IPS-15b (cell line): ENCODE measurements at regions not wholly inside any gene's neighbourhood (a gene's known extent, or its start where the extent isn't known, plus 50 kb on each side); places are given as distances from the start of the nearest gene placed in this dataset.

Experiments
- H3K27me3 ChIP-seq: one replicate; pipeline ENCODE4 v1.6.1; 2013; ENCODE audit warnings: low read length; ENCODE audit not compliant: control insufficient read depth, insufficient read depth
- H3K36me3 ChIP-seq: one replicate; pipeline ENCODE4 v1.6.1; 2013; ENCODE audit warnings: low read length; ENCODE audit not compliant: control insufficient read depth, insufficient read depth
- H3K4me1 ChIP-seq: one replicate; pipeline ENCODE4 v1.6.1; 2013; ENCODE audit warnings: mild to moderate bottlenecking, low read length; ENCODE audit not compliant: control insufficient read depth, insufficient read depth
- H3K4me3 ChIP-seq: one replicate; pipeline ENCODE4 v1.5.1; 2013; ENCODE audit warnings: low read depth, low read length
- H3K9ac ChIP-seq: one replicate; pipeline ENCODE4 v1.6.1; 2013; ENCODE audit warnings: low read depth, mild to moderate bottlenecking, low read length
- H3K9me3 ChIP-seq: one replicate; pipeline ENCODE4 v1.6.1; 2013; ENCODE audit warnings: mild to moderate bottlenecking, low read length; ENCODE audit not compliant: control insufficient read depth, insufficient read depth

GRCh38 chr12:107431942-107432341 lies 253.7 kb upstream of the PWP1 start:
- Histone ChIP-seq H3K9me3 (no peaks in the 10 kb centered on the region), H3K36me3 (no peaks in the 10 kb centered on the region)

GRCh38 chr12:107435072-107435471 lies 250.5 kb upstream of the PWP1 start:
- Histone ChIP-seq H3K27me3 (no peaks in the 10 kb centered on the region), H3K4me1 (peaks cover 8% of the 10 kb centered on the region)

More at GRCh38 chr12:107431942-107432341, 253.7 kb upstream of the PWP1 start:
- Histone ChIP-seq H3K4me3 (no peak overlapping the region), H3K9ac (no peak overlapping the region), H3K27me3 (no peaks in the 10 kb centered on the region), H3K4me1 (no peaks in the 10 kb centered on the region)

GRCh38 chr12:107435520-107435919 lies 250.1 kb upstream of the PWP1 start:
- no peak overlapping the region for H3K4me3 ChIP-seq
- H3K9me3 ChIP-seq: no peaks in the 10 kb centered on the region
- no peaks in the 10 kb centered on the region for H3K36me3 ChIP-seq
- H3K27me3 ChIP-seq: no peaks in the 10 kb centered on the region
- H3K9ac ChIP-seq: no peak overlapping the region
- peaks cover 8% of the 10 kb centered on the region for H3K4me1 ChIP-seq

More at GRCh38 chr12:107435072-107435471, 250.5 kb upstream of the PWP1 start:
- Histone ChIP-seq H3K36me3 (no peaks in the 10 kb centered on the region), H3K9me3 (no peaks in the 10 kb centered on the region), H3K4me3 (no peak overlapping the region), H3K9ac (no peak overlapping the region)

- Histone ChIP-seq H3K36me3 (no peaks in the 10 kb centered on the region), H3K4me1 (peaks cover 8% of the 10 kb centered on the region), H3K4me3 (no peak overlapping the region), H3K9ac (no peak overlapping the region), H3K9me3 (no peaks in the 10 kb centered on the region), H3K27me3 (no peaks in the 10 kb centered on the region)
These were observed 249.2 kb upstream of the PWP1 start for GRCh38 chr12:107436376-107436775.

- Histone ChIP-seq H3K36me3 (no peaks in the 10 kb centered on the region), H3K4me3 (no peak overlapping the region), H3K9ac (no peak overlapping the region), H3K27me3 (no peaks in the 10 kb centered on the region), H3K9me3 (no peaks in the 10 kb centered on the region), H3K4me1 (peaks cover 8% of the 10 kb centered on the region)
These were observed 248.8 kb upstream of the PWP1 start for GRCh38 chr12:107436836-107437235.

- H3K9me3 ChIP-seq: no peaks in the 10 kb centered on the region
- H3K36me3 ChIP-seq: no peaks in the 10 kb centered on the region
- peaks cover 8% of the 10 kb centered on the region for H3K4me1 ChIP-seq
- H3K27me3 ChIP-seq: no peaks in the 10 kb centered on the region
- no peak overlapping the region for H3K4me3 ChIP-seq
- no peak overlapping the region for H3K9ac ChIP-seq
These were observed 247.6 kb upstream of the PWP1 start for GRCh38 chr12:107437954-107438353.

GRCh38 chr12:107439026-107439738 lies 246.4 kb upstream of the PWP1 start:
- H3K4me3 ChIP-seq: no peak overlapping the region
- no peaks in the 10 kb centered on the region for H3K36me3 ChIP-seq
- H3K27me3 ChIP-seq: no peaks in the 10 kb centered on the region
- no peak overlapping the region for H3K9ac ChIP-seq
- H3K4me1 ChIP-seq: peaks cover 8% of the 10 kb centered on the region
- H3K9me3 ChIP-seq: no peaks in the 10 kb centered on the region

- Histone ChIP-seq H3K4me3 (no peak overlapping the region), H3K36me3 (no peaks in the 10 kb centered on the region), H3K9me3 (no peaks in the 10 kb centered on the region), H3K4me1 (peaks cover 8% of the 10 kb centered on the region), H3K9ac (no peak overlapping the region), H3K27me3 (no peaks in the 10 kb centered on the region)
These were observed 245.0 kb upstream of the PWP1 start for GRCh38 chr12:107440606-107441005.

GRCh38 chr12:107441665-107442300 lies 243.8 kb upstream of the PWP1 start:
- peaks cover 8% of the 10 kb centered on the region for H3K4me1 ChIP-seq
- H3K9ac ChIP-seq: no peak overlapping the region
- no peak overlapping the region for H3K4me3 ChIP-seq
- no peaks in the 10 kb centered on the region for H3K9me3 ChIP-seq
- no peaks in the 10 kb centered on the region for H3K27me3 ChIP-seq
- H3K36me3 ChIP-seq: no peaks in the 10 kb centered on the region

- Histone ChIP-seq H3K4me1 (peaks cover 8% of the 10 kb centered on the region), H3K36me3 (no peaks in the 10 kb centered on the region), H3K27me3 (no peaks in the 10 kb centered on the region), H3K9ac (no peak overlapping the region), H3K9me3 (no peaks in the 10 kb centered on the region), H3K4me3 (no peak overlapping the region)
These were observed 243.1 kb upstream of the PWP1 start for GRCh38 chr12:107442326-107442987.

GRCh38 chr12:107443320-107444090 lies 242.1 kb upstream of the PWP1 start:
- H3K27me3 ChIP-seq: no peaks in the 10 kb centered on the region
- peaks cover 8% of the 10 kb centered on the region for H3K4me1 ChIP-seq
- H3K36me3 ChIP-seq: no peaks in the 10 kb centered on the region
- no peak overlapping the region for H3K4me3 ChIP-seq
- no peaks in the 10 kb centered on the region for H3K9me3 ChIP-seq
- H3K9ac ChIP-seq: no peak overlapping the region
